ENCODE measurements at regions not wholly inside any gene's neighbourhood (a gene's known extent, or its start where the extent isn't known, plus 50 kb on each side); places are given as distances from the start of the nearest gene placed in this dataset.
"Not testable (repeated sequence)": the region's sequence is repeated elsewhere in the genome, so short reads cannot be mapped to it uniquely, and the experiment has no call there.

- no peak for FAIRE-seq
Measured at GRCh38 chr1:168490306-168490705, 53.5 kb downstream of the XCL2 start.

GRCh38 chr1:168488138-168488537, 55.7 kb downstream of the XCL2 start:
- no peak for FAIRE-seq

- not testable (repeated sequence) for FAIRE-seq
Measured at GRCh38 chr1:168486820-168487219, 57.0 kb downstream of the XCL2 start.

GRCh38 chr1:168485048-168485447, 58.7 kb downstream of the XCL2 start:
- FAIRE-seq = no peak

- FAIRE-seq = no peak
Measured at GRCh38 chr1:168484083-168484482, 59.7 kb downstream of the XCL2 start.

GRCh38 chr1:168483539-168483938, 60.3 kb downstream of the XCL2 start:
- no peak for FAIRE-seq

- no peak for FAIRE-seq
Measured at GRCh38 chr1:168482106-168482505, 61.7 kb downstream of the XCL2 start.

GRCh38 chr1:168481586-168481985, 62.2 kb downstream of the XCL2 start:
- no peak for FAIRE-seq

- no peak for FAIRE-seq
Measured at GRCh38 chr1:168480997-168481396, 62.8 kb downstream of the XCL2 start.

- FAIRE-seq = no peak
Measured at GRCh38 chr1:168477792-168478191, 66.0 kb downstream of the XCL2 start.

- no peak for FAIRE-seq
Measured at GRCh38 chr1:168476588-168477385, 67.0 kb downstream of the XCL2 start.

GRCh38 chr1:168474322-168474721, 69.5 kb downstream of the XCL2 start:
- FAIRE-seq = no peak

GRCh38 chr1:168473126-168473525, 70.7 kb downstream of the XCL2 start:
- no peak for FAIRE-seq

- FAIRE-seq = no peak
Measured at GRCh38 chr1:168472223-168472622, 71.6 kb downstream of the XCL2 start.

- no peak for FAIRE-seq
Measured at GRCh38 chr1:168470901-168471431, 72.8 kb downstream of the XCL2 start.

- FAIRE-seq = no peak
Measured at GRCh38 chr1:168469690-168470089, 74.1 kb downstream of the XCL2 start.

- FAIRE-seq = no peak
Measured at GRCh38 chr1:168468822-168469221, 75.0 kb downstream of the XCL2 start.

GRCh38 chr1:168468042-168468809, 75.6 kb downstream of the XCL2 start:
- no peak for FAIRE-seq

- no peak for FAIRE-seq
Measured at GRCh38 chr1:168467452-168467851, 76.3 kb downstream of the XCL2 start.

- FAIRE-seq = no peak
Measured at GRCh38 chr1:168466714-168467131, 77.1 kb downstream of the XCL2 start.

- FAIRE-seq = no peak
Measured at GRCh38 chr1:168466092-168466713, 77.6 kb downstream of the XCL2 start.

GRCh38 chr1:168461108-168461507, 82.7 kb downstream of the XCL2 start:
- FAIRE-seq = not testable (repeated sequence)

- FAIRE-seq = not testable (repeated sequence)
Measured at GRCh38 chr1:168457296-168457695, 86.5 kb downstream of the XCL2 start.
